Astrocyte of the cerebellum (primary cell): ENCODE measurements at regions not wholly inside any gene's neighbourhood (a gene's known extent, or its start where the extent isn't known, plus 50 kb on each side); places are given as distances from the start of the nearest gene placed in this dataset.

Experiments used
- DNase-seq: peaks from one replicate; pipeline ENCODE4 v3.0.0-alpha.2; 2011; ENCODE audit warnings: low read depth
- H3K4me3 ChIP-seq: 2 replicates; pipeline ENCODE4 v1.5.1; 2011; ENCODE audit warnings: mild to moderate bottlenecking, low read depth, low read length, moderate library complexity
- in situ Hi-C: cut with HindIII; loops from 2 replicates; pipeline ENCODE4 v1.10.0; 2017; ENCODE audit warnings: low sequenced_read_pairs
- TF ChIP-seq, protein P1 (sequence below): IDR thresholded peaks from 2 replicates; pipeline ENCODE4 v1.5.1; 2012; ENCODE audit warnings: low read length, low read depth, moderate library complexity, mild to moderate bottlenecking; ENCODE audit errors: missing control alignments

DNA sequence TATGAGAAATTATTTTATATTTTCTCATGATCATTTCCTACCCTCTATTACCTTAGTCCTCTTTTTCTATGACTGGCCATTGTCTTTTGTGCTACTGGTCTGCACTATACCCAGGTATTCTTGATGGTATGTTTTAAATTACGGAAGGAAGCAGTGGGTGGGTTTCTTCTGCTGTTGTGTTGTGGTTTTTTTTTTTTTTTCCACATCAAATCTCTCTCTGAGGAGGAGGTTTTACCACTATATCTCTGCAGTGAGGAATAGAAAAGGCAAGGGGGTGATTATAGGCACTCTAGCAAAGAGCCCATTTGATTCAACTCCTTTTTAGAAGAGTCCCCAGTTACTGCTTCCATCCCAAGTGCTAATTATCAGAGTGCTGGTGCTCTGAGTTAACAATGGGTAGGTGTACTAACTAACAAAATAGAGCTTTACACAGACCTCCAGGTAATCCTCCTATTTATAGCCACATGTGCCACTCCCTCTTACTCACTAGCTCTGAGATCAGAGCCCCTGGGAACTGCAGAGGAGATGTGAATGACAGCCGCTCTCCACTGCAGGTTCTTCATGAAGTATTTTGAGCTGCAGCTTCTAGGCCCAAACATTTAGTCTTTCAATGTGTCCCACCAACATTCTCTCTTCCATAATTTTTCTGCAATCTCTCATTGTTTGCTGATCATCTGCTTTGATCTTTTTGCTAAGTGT lies 301.6 kb upstream of the GULP1 start:
- in situ Hi-C loops: no loop called here
- no peak for DNase-seq
- TF ChIP-seq, protein P1, sequence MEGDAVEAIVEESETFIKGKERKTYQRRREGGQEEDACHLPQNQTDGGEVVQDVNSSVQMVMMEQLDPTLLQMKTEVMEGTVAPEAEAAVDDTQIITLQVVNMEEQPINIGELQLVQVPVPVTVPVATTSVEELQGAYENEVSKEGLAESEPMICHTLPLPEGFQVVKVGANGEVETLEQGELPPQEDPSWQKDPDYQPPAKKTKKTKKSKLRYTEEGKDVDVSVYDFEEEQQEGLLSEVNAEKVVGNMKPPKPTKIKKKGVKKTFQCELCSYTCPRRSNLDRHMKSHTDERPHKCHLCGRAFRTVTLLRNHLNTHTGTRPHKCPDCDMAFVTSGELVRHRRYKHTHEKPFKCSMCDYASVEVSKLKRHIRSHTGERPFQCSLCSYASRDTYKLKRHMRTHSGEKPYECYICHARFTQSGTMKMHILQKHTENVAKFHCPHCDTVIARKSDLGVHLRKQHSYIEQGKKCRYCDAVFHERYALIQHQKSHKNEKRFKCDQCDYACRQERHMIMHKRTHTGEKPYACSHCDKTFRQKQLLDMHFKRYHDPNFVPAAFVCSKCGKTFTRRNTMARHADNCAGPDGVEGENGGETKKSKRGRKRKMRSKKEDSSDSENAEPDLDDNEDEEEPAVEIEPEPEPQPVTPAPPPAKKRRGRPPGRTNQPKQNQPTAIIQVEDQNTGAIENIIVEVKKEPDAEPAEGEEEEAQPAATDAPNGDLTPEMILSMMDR: no peak
- H3K4me3 ChIP-seq: no peak overlapping the region

- no peak overlapping the region for H3K4me3 ChIP-seq
- in situ Hi-C loops: no loop called here
- TF ChIP-seq, protein P1: no peak
- DNase-seq: no peak
Observed at GRCh38 chr2:187991389-187991788, 300.3 kb upstream of the GULP1 start.

DNA sequence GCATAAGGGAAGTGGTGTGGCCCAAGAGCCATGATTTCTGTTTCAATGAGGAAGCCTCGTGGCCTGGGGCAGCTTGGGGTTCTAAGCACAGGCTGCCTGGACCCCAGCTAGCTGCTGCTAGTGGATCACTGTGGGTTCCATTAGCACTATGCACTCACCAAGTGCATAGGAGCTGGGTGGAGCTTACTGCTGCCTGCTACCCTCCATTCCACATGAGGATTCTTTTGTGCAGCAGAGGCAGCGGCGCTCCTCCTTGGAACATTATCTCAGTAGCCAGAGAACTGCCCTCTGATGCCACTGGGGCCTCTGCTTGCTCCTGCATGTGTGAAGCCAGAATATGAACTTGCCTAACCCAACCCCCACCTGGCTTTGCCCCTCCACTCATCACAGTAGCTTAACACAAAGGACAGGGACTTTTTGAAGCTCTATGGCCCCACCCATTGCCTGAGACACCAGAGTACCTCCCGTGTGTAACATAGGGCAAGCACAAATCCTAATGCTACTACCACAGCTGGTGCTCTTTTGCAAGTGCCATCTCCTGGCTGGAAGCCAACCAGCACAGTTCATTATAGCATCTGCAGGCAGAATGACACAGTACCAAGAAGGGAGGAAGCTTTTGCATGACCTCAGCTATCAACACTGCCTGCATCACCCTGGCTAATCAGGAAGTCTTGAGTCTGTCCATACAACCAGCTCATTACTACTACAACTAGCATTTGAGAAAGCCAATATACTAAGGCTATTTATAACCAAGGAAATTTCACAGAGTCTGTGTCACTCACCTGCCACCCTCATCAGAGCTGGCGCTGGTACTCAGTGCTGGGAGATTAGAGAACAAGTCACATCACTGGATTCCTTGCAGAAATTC lies 297.0 kb upstream of the GULP1 start:
- TF ChIP-seq, protein P1: no peak
- DNase-seq: no peak
- H3K4me3 ChIP-seq: no peak overlapping the region
- in situ Hi-C loops: no loop called here

DNA sequence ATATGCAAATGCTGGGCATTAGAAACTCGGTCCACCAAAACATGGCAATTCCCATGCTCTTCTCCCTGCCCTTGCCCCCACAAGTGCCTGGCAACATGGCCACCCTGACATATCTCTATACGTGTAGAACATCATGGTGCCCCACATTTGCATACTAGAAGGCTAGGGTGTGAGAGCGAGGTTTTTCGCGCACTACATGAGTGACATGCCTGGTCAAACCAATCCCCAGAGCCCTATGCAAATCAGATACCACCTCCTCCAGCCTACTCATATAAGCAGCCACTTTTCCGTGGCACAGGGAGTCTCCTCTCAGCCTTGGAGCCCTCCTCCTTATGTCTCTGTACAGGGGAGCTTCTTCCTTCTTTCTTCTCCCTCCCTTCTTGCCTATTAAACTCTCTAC lies 296.1 kb upstream of the GULP1 start:
- DNase-seq: no peak
- in situ Hi-C loops: no loop called here
- TF ChIP-seq, protein P1: no peak

DNA sequence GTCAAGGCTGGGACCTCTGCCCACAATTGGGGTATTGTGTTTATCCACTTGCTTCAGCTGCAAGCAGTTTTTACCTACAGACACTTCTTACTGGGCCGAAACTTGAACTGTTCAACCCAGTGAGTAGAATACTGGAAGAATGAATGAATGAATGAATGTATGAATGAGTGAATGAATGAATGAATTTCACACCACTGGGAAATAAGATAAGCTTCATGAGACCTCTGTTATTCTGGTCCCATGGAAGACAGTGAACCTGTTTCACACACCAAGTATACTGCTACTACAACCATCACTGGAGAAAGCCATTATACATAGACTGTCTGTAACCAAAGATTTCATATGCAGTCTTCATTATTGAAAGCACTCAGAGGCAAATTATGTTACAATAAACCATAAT lies 295.0 kb upstream of the GULP1 start:
- in situ Hi-C loops: no loop called here
- H3K4me3 ChIP-seq: no peak overlapping the region
- DNase-seq: no peak
- TF ChIP-seq, protein P1: no peak

More for the DNA sequence above, 296.1 kb upstream of the GULP1 start:
- H3K4me3 ChIP-seq: no peak overlapping the region

- no peak for DNase-seq
- TF ChIP-seq, protein P1: no peak
- in situ Hi-C loops: no loop called here
- no peak overlapping the region for H3K4me3 ChIP-seq
Observed at GRCh38 chr2:188000189-188000588, 291.5 kb upstream of the GULP1 start.
